ENCODE measurements at regions not wholly inside any gene's neighbourhood (a gene's known extent, or its start where the extent isn't known, plus 50 kb on each side); places are given as distances from the start of the nearest gene placed in this dataset.

GRCh38 chr10:2982146-2982545, 85.2 kb upstream of the PFKP start:
- no peak for ATAC-seq
- H3K36me3 ChIP-seq (ENCODE audit: insufficient read depth): no peaks in the 10 kb centered on the region
- no peak for DNase-seq (ENCODE audit: low spot score)
- H2AFZ ChIP-seq: no peak overlapping the region
- no peaks in the 10 kb centered on the region for H3F3A ChIP-seq (replicated peaks; ENCODE audit: low read depth)
- H4K20me1 ChIP-seq (replicated peaks; ENCODE audit: insufficient read depth): no peaks in the 10 kb centered on the region
- Mint-ChIP-seq H3K4me3 (no peak overlapping the region), H3K36me3 (ENCODE audit: low read depth) (no peaks in the 10 kb centered on the region), H3K27me3 (ENCODE audit: insufficient read depth, low read depth, poor library complexity) (peaks cover 4% of the 10 kb centered on the region), H3K27ac (no peak overlapping the region), H3K4me1 (peaks cover 13% of the 10 kb centered on the region), H3K9me3 (no peaks in the 10 kb centered on the region; the same call in 2 of the 3 replicates)
- H3K4me1 ChIP-seq (ENCODE audit: insufficient read depth): 0 out of 2 replicates have a peak, but pooled peaks cover 5% of the 10 kb centered on the region
- H3K79me2 ChIP-seq (replicated peaks; ENCODE audit: insufficient read depth): no peaks in the 10 kb centered on the region
- no peak overlapping the region for H3K27ac ChIP-seq (ENCODE audit: low read depth)
- H3K4me3 ChIP-seq: no peak overlapping the region
- no peak overlapping the region for H3K4me2 ChIP-seq
- no peaks in the 10 kb centered on the region for H3K27me3 ChIP-seq (ENCODE audit: insufficient read depth)
- no peak for TF ChIP-seq POLR2AphosphoS5 (IDR thresholded peaks at IDR 0.05; ENCODE audit: low read depth)
- no peak for TF ChIP-seq CTCF (conservative IDR thresholded peaks at IDR 0.05; ENCODE audit: low read depth in 2 of 2)
- no peak for TF ChIP-seq ZNF114 (CRISPR knock-in tag; IDR thresholded peaks at IDR 0.05)
- TF ChIP-seq JUNB (IDR thresholded peaks at IDR 0.05; ENCODE audit: unreplicated experiment): no peak
- no peak for TF ChIP-seq NANOG (IDR thresholded peaks at IDR 0.05; ENCODE audit: borderline replicate concordance)
- TF ChIP-seq EZH2phosphoT487 (IDR thresholded peaks at IDR 0.05; ENCODE audit: unreplicated experiment): no peak
- TF ChIP-seq STAT1 (IDR thresholded peaks at IDR 0.05; ENCODE audit: unreplicated experiment): no peak
- no peak for TF ChIP-seq ETS1 (IDR thresholded peaks at IDR 0.05)
- no peak for TF ChIP-seq REST (IDR thresholded peaks at IDR 0.05; ENCODE audit: unreplicated experiment)
- TF ChIP-seq EZH2 (IDR thresholded peaks at IDR 0.05; ENCODE audit: low read depth, unreplicated experiment): no peak
- no peak for TF ChIP-seq ZNF331 (CRISPR knock-in tag; IDR thresholded peaks at IDR 0.05; ENCODE audit: low read depth)
- TF ChIP-seq CREB1 (CRISPR knock-in tag; IDR thresholded peaks at IDR 0.05; ENCODE audit: low read depth): no peak
- no peak for TF ChIP-seq ZNF462 (CRISPR knock-in tag; IDR thresholded peaks at IDR 0.05)
- no peaks in the 10 kb centered on the region for H3K9me2 ChIP-seq (ENCODE audit: insufficient read depth)
